ENCODE measurements at regions not wholly inside any gene's neighbourhood (a gene's known extent, or its start where the extent isn't known, plus 50 kb on each side); places are given as distances from the start of the nearest gene placed in this dataset.

GRCh38 chr20:23186808-23187207 is 100.7 kb upstream of the CD93 start (continued):
- no peak for TF ChIP-seq FOXK2 (IDR thresholded peaks at IDR 0.05)
- no peak for TF ChIP-seq RBBP5 (conservative IDR thresholded peaks at IDR 0.05)
- TF ChIP-seq CUX1 (IDR thresholded peaks at IDR 0.05; ENCODE audit: insufficient replicate concordance, low read depth, low read length), result no peak
- TF ChIP-seq IRF5 (IDR thresholded peaks at IDR 0.05; ENCODE audit: borderline replicate concordance), result no peak
- no peak for TF ChIP-seq ZBTB33 (IDR thresholded peaks at IDR 0.05)
- no peak for TF ChIP-seq WRNIP1 (IDR thresholded peaks at IDR 0.05; ENCODE audit: borderline replicate concordance, low read depth, low read length)

Data from GM12878 (cell line).